ENCODE measurements at regions not wholly inside any gene's neighbourhood (a gene's known extent, or its start where the extent isn't known, plus 50 kb on each side); places are given as distances from the start of the nearest gene placed in this dataset.

DNA sequence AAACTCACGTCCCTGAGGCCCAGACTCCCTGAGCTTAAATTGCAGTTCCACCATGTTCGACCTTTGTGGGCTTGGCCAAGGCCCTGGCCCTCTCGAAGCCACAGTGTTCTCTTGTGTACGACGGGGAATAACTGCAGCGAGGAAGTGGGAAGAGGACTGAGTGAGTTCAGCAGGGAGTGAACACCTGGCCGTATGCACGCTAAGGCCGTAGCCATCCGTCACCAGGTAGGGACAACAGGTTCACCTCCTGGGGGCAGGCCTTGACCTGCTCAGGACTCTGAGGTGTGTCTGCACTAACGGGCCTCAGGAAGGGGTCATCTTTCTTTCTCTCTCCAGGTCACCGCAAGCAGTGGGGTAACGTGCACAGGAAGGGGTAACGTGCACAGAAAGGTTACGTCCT lies 67.2 kb upstream of the CTBP2 start:
- no peak overlapping the region for H3K27ac ChIP-seq
- DNase-seq: no peak
- no peaks in the 10 kb centered on the region for H3K9me3 ChIP-seq
- WGBS, 2 donors (ENCODE audit: low coverage in 1 of 2): 87 to 89% methylated on average over 4 to 15 of the region's 15 CpGs
- TF ChIP-seq EP300 (IDR thresholded peaks at IDR 0.05; ENCODE audit: low read depth) (no peak), POLR2AphosphoS5 (IDR thresholded peaks at IDR 0.05) (no peak), POLR2A (IDR thresholded peaks at IDR 0.05) (no peak)
- TF ChIP-seq, protein P1, sequence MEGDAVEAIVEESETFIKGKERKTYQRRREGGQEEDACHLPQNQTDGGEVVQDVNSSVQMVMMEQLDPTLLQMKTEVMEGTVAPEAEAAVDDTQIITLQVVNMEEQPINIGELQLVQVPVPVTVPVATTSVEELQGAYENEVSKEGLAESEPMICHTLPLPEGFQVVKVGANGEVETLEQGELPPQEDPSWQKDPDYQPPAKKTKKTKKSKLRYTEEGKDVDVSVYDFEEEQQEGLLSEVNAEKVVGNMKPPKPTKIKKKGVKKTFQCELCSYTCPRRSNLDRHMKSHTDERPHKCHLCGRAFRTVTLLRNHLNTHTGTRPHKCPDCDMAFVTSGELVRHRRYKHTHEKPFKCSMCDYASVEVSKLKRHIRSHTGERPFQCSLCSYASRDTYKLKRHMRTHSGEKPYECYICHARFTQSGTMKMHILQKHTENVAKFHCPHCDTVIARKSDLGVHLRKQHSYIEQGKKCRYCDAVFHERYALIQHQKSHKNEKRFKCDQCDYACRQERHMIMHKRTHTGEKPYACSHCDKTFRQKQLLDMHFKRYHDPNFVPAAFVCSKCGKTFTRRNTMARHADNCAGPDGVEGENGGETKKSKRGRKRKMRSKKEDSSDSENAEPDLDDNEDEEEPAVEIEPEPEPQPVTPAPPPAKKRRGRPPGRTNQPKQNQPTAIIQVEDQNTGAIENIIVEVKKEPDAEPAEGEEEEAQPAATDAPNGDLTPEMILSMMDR (IDR thresholded peaks at IDR 0.05): no peak
- H3K27me3 ChIP-seq: no peaks in the 10 kb centered on the region
- intact Hi-C loops (cut with DNase I; ENCODE audit: low total_unique reads) (no loop called here), in situ Hi-C loops (cut with MboI; ENCODE audit: low pct_ligation_motif_present in 1 of 4, low pct_unique_long_range_greater_than_20kb in 1 of 4, low sequenced_read_pairs in 3 of 4) (no loop called here)
- H3K4me3 ChIP-seq: no peak overlapping the region
- no peaks in the 10 kb centered on the region for H3K4me1 ChIP-seq
- H3K36me3 ChIP-seq: no peaks in the 10 kb centered on the region

- intact Hi-C loops (cut with DNase I; ENCODE audit: low total_unique reads) (no loop called here), in situ Hi-C loops (cut with MboI; ENCODE audit: low pct_ligation_motif_present in 1 of 4, low pct_unique_long_range_greater_than_20kb in 1 of 4, low sequenced_read_pairs in 3 of 4) (no loop called here)
- no peaks in the 10 kb centered on the region for H3K9me3 ChIP-seq
- no peak overlapping the region for H3K27ac ChIP-seq
- no peaks in the 10 kb centered on the region for H3K36me3 ChIP-seq
- TF ChIP-seq POLR2AphosphoS5 (IDR thresholded peaks at IDR 0.05) (no peak), EP300 (IDR thresholded peaks at IDR 0.05; ENCODE audit: low read depth) (no peak), POLR2A (IDR thresholded peaks at IDR 0.05) (no peak)
- TF ChIP-seq, protein P1 (IDR thresholded peaks at IDR 0.05): no peak
- WGBS, 2 donors (ENCODE audit: low coverage in 1 of 2): 96% methylated on average over 13 of the region's 13 CpGs; no CpG with 5 or more reads in 1 of the 2 donors
- H3K4me3 ChIP-seq: no peak overlapping the region
- no peaks in the 10 kb centered on the region for H3K27me3 ChIP-seq
- no peaks in the 10 kb centered on the region for H3K4me1 ChIP-seq
- no peak for DNase-seq
Observed at GRCh38 chr10:125226823-125227222, 66.5 kb upstream of the CTBP2 start.

- WGBS, 2 donors (ENCODE audit: low coverage in 1 of 2): 83 to 94% methylated on average over 1 to 7 of the region's 7 CpGs
Observed at GRCh38 chr10:125226005-125226404, 65.6 kb upstream of the CTBP2 start.

GRCh38 chr10:125225051-125225450 lies 64.7 kb upstream of the CTBP2 start:
- DNase-seq: no peak
- H3K4me1 ChIP-seq: no peaks in the 10 kb centered on the region
- no peaks in the 10 kb centered on the region for H3K36me3 ChIP-seq
- WGBS, 2 donors (ENCODE audit: low coverage in 1 of 2): 83% methylated on average over 3 of the region's 3 CpGs; no CpG with 5 or more reads in 1 of the 2 donors
- intact Hi-C loops (cut with DNase I; ENCODE audit: low total_unique reads): no loop called here
- H3K9me3 ChIP-seq: no peaks in the 10 kb centered on the region
- H3K27ac ChIP-seq: no peak overlapping the region
- TF ChIP-seq POLR2A (IDR thresholded peaks at IDR 0.05) (no peak), POLR2AphosphoS5 (IDR thresholded peaks at IDR 0.05) (no peak), EP300 (IDR thresholded peaks at IDR 0.05; ENCODE audit: low read depth) (no peak)
- TF ChIP-seq, protein P1 (IDR thresholded peaks at IDR 0.05): no peak
- in situ Hi-C loops (cut with MboI; ENCODE audit: low pct_ligation_motif_present in 1 of 4, low pct_unique_long_range_greater_than_20kb in 1 of 4, low sequenced_read_pairs in 3 of 4): no loop called here
- no peak overlapping the region for H3K4me3 ChIP-seq
- H3K27me3 ChIP-seq: no peaks in the 10 kb centered on the region

More at GRCh38 chr10:125226005-125226404, 65.6 kb upstream of the CTBP2 start:
- no peaks in the 10 kb centered on the region for H3K9me3 ChIP-seq
- H3K27me3 ChIP-seq: no peaks in the 10 kb centered on the region
- no peak for TF ChIP-seq POLR2AphosphoS5 (IDR thresholded peaks at IDR 0.05)
- TF ChIP-seq POLR2A (IDR thresholded peaks at IDR 0.05): no peak
- no peak for DNase-seq
- H3K4me3 ChIP-seq: no peak overlapping the region
- in situ Hi-C loops (cut with MboI; ENCODE audit: low pct_ligation_motif_present in 1 of 4, low pct_unique_long_range_greater_than_20kb in 1 of 4, low sequenced_read_pairs in 3 of 4): no loop called here
- no peak overlapping the region for H3K27ac ChIP-seq
- intact Hi-C loops (cut with DNase I; ENCODE audit: low total_unique reads): no loop called here
- H3K36me3 ChIP-seq: no peaks in the 10 kb centered on the region
- H3K4me1 ChIP-seq: no peaks in the 10 kb centered on the region
